ENCODE measurements at regions not wholly inside any gene's neighbourhood (a gene's known extent, or its start where the extent isn't known, plus 50 kb on each side); places are given as distances from the start of the nearest gene placed in this dataset.

DNA sequence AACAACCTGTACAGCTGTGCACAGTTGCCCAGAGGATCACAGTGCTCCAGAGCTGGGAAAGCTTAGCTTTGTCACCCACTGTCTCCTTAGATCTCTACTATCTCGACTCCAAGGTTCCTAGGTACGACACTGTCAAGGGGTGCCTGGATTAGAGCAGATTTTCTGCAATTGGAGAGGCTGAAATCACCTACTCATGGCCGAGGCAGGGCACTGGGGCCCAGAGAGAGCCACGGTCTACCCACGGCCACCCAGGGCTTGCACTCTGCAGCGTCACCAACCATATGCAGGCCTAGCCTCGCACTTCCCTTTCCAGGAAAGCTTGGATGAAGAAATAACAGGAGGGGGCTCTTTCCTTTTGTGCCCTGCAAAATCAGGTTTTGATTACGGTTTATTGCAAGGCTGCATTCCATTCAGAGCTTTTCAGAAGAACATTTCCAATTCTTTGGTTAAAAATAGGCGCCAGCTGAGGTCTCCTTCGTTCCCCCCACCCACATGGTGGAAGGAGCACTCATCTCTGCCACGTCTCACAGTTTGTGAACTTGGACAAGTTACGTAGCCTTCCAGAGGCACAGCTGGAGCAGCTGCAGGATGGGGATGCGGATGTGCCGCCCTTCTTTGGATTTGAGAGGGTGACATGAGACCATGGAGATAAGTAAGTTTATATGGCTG lies 80.0 kb downstream of the IRX5 start:
- H3K79me2 ChIP-seq (ENCODE audit: control insufficient read depth, insufficient read depth, low read length), result no peaks in the 10 kb centered on the region
- no peaks in the 10 kb centered on the region for H3K4me1 ChIP-seq (ENCODE audit: control insufficient read depth in 2 of 2, insufficient read depth in 2 of 2, low read length in 2 of 2)
- no peak overlapping the region for H3K27ac Mint-ChIP-seq
- no peak overlapping the region for H3K27ac ChIP-seq (ENCODE audit: low read length in 2 of 2)
- H4K20me1 ChIP-seq (ENCODE audit: control insufficient read depth, insufficient read depth, low read length, poor library complexity, severe bottlenecking), result no peaks in the 10 kb centered on the region
- no peaks in the 10 kb centered on the region for H3K36me3 ChIP-seq (replicated peaks in 1 of 2; ENCODE audit: control extremely low read depth in 1 of 2, control insufficient read depth in 1 of 2, extremely low read depth in 1 of 2, insufficient read depth in 2 of 2, low read length in 1 of 2)
- no peak overlapping the region for H2AFZ ChIP-seq (ENCODE audit: insufficient read depth, low read depth, low read length, poor library complexity, severe bottlenecking)
- no peak overlapping the region for H3K4me3 Mint-ChIP-seq
- H3K9ac ChIP-seq (ENCODE audit: low read length), result no peak overlapping the region
- H3K27me3 Mint-ChIP-seq, result peaks cover 6% of the 10 kb centered on the region
- no peak for TF ChIP-seq EZH2 (IDR thresholded peaks at IDR 0.05; ENCODE audit: borderline replicate concordance, insufficient read depth, low read depth, low read length, poor library complexity, severe bottlenecking)
- TF ChIP-seq, protein P1, sequence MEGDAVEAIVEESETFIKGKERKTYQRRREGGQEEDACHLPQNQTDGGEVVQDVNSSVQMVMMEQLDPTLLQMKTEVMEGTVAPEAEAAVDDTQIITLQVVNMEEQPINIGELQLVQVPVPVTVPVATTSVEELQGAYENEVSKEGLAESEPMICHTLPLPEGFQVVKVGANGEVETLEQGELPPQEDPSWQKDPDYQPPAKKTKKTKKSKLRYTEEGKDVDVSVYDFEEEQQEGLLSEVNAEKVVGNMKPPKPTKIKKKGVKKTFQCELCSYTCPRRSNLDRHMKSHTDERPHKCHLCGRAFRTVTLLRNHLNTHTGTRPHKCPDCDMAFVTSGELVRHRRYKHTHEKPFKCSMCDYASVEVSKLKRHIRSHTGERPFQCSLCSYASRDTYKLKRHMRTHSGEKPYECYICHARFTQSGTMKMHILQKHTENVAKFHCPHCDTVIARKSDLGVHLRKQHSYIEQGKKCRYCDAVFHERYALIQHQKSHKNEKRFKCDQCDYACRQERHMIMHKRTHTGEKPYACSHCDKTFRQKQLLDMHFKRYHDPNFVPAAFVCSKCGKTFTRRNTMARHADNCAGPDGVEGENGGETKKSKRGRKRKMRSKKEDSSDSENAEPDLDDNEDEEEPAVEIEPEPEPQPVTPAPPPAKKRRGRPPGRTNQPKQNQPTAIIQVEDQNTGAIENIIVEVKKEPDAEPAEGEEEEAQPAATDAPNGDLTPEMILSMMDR (IDR thresholded peaks at IDR 0.05), result no peak
- intact Hi-C loops (cut with micrococcal nuclease), result no loop called here
- no peak overlapping the region for H3K4me2 ChIP-seq (replicated peaks; ENCODE audit: low read depth, low read length, poor library complexity, severe bottlenecking)
- 83% methylated on average over 10 of the region's 14 CpGs for WGBS (ENCODE audit: insufficient coverage)
- no peaks in the 10 kb centered on the region for H3K9me3 ChIP-seq (ENCODE audit: control extremely low read depth in 1 of 3, control insufficient read depth in 2 of 3, insufficient read depth in 1 of 3, low read length in 2 of 3)
- no peak for ATAC-seq (ENCODE audit: low read depth)
- H3K27me3 ChIP-seq (replicated peaks in 1 of 4; ENCODE audit: control extremely low read depth in 1 of 4, control insufficient read depth in 3 of 4, insufficient read depth in 4 of 4, low read length in 3 of 4), result no peaks in the 10 kb centered on the region
- no peak overlapping the region for H3K4me3 ChIP-seq (ENCODE audit: control extremely low read depth in 1 of 5, extremely low read depth in 1 of 5, insufficient read depth in 1 of 5, low read depth in 2 of 5, low read length in 4 of 5)
- no peaks in the 10 kb centered on the region for H3K9me3 Mint-ChIP-seq (ENCODE audit: insufficient read depth)
- CTCF ChIA-PET, result no interaction called here
- H3K4me1 Mint-ChIP-seq, result no peaks in the 10 kb centered on the region
- POLR2A ChIA-PET, result no interaction called here
- no peak for DNase-seq

DNA sequence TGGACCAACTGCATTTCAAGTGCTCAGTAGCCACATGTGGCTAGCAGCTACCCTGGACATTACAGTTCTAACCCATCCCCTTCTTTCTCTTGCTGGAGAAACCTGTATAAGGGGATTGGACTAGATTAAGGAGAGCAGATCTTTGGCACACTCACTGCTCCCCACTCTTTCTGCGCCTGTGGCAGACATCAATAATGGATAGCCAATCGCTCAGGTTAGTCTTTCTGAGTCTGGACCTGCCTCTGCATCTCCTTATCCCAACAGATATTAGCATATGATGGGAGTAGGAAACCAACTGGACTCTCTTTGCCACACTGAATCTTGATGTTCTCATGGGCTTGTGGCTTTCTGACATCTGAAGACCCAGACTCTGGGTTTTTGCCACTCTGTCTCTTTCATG lies 81.7 kb downstream of the IRX5 start:
- peaks cover 6% of the 10 kb centered on the region for H3K27me3 Mint-ChIP-seq
- ChIA-PET POLR2A (no interaction called here), CTCF (no interaction called here)
- no peak overlapping the region for H3K4me3 Mint-ChIP-seq
- H3K4me1 Mint-ChIP-seq, result no peaks in the 10 kb centered on the region
- Histone ChIP-seq H3K4me1 (ENCODE audit: control insufficient read depth in 2 of 2, insufficient read depth in 2 of 2, low read length in 2 of 2) (no peaks in the 10 kb centered on the region), H3K9me3 (ENCODE audit: control extremely low read depth in 1 of 3, control insufficient read depth in 2 of 3, insufficient read depth in 1 of 3, low read length in 2 of 3) (no peaks in the 10 kb centered on the region), H3K27me3 (replicated peaks in 1 of 4; ENCODE audit: control extremely low read depth in 1 of 4, control insufficient read depth in 3 of 4, insufficient read depth in 4 of 4, low read length in 3 of 4) (no peaks in the 10 kb centered on the region), H3K4me3 (ENCODE audit: control extremely low read depth in 1 of 5, extremely low read depth in 1 of 5, insufficient read depth in 1 of 5, low read depth in 2 of 5, low read length in 4 of 5) (no peak overlapping the region), H3K9ac (ENCODE audit: low read length) (no peak overlapping the region), H2AFZ (ENCODE audit: insufficient read depth, low read depth, low read length, poor library complexity, severe bottlenecking) (no peak overlapping the region), H3K27ac (ENCODE audit: low read length in 2 of 2) (no peak overlapping the region), H4K20me1 (ENCODE audit: control insufficient read depth, insufficient read depth, low read length, poor library complexity, severe bottlenecking) (no peaks in the 10 kb centered on the region), H3K36me3 (replicated peaks in 1 of 2; ENCODE audit: control extremely low read depth in 1 of 2, control insufficient read depth in 1 of 2, extremely low read depth in 1 of 2, insufficient read depth in 2 of 2, low read length in 1 of 2) (no peaks in the 10 kb centered on the region), H3K79me2 (ENCODE audit: control insufficient read depth, insufficient read depth, low read length) (no peaks in the 10 kb centered on the region), H3K4me2 (replicated peaks; ENCODE audit: low read depth, low read length, poor library complexity, severe bottlenecking) (no peak overlapping the region)
- intact Hi-C loops (cut with micrococcal nuclease), result no loop called here
- no peak overlapping the region for H3K27ac Mint-ChIP-seq
- DNase-seq (no peak), ATAC-seq (ENCODE audit: low read depth) (no peak)
- no peak for TF ChIP-seq EZH2 (IDR thresholded peaks at IDR 0.05; ENCODE audit: borderline replicate concordance, insufficient read depth, low read depth, low read length, poor library complexity, severe bottlenecking)
- TF ChIP-seq, protein P1 (IDR thresholded peaks at IDR 0.05), result no peak
- H3K9me3 Mint-ChIP-seq (ENCODE audit: insufficient read depth), result no peaks in the 10 kb centered on the region
- WGBS (ENCODE audit: insufficient coverage), result no CpG with 5 or more reads among the region's 2 CpGs
